ENCODE measurements at regions not wholly inside any gene's neighbourhood (a gene's known extent, or its start where the extent isn't known, plus 50 kb on each side); places are given as distances from the start of the nearest gene placed in this dataset.

GRCh38 chr7:125602441-125602840 is 672.8 kb upstream of the POT1 start:
- Histone ChIP-seq H3K36me3 (ENCODE audit: control insufficient read depth, insufficient read depth, low read length) (no peaks in the 10 kb centered on the region), H3K9me3 (ENCODE audit: control insufficient read depth, low read depth, low read length) (no peaks in the 10 kb centered on the region), H3K27ac (ENCODE audit: low read length) (no peak overlapping the region), H3K4me3 (ENCODE audit: low read length) (no peak overlapping the region), H3K4me1 (ENCODE audit: control insufficient read depth, insufficient read depth, low read length) (no peaks in the 10 kb centered on the region), H3K27me3 (ENCODE audit: control insufficient read depth, insufficient read depth, low read length) (no peaks in the 10 kb centered on the region)
- no CpG with 5 or more reads among the region's 1 CpG for WGBS (ENCODE audit: insufficient coverage, low lambda C conversion rate)
- no peak for DNase-seq

GRCh38 chr7:125599387-125599786 is 669.8 kb upstream of the POT1 start:
- WGBS (ENCODE audit: insufficient coverage, low lambda C conversion rate) = 60% methylated on average over 1 of the region's 3 CpGs
- H3K4me1 ChIP-seq (ENCODE audit: control insufficient read depth, insufficient read depth, low read length) = no peaks in the 10 kb centered on the region

GRCh38 chr7:125592331-125592730 is 662.7 kb upstream of the POT1 start:
- Histone ChIP-seq H3K4me1 (ENCODE audit: control insufficient read depth, insufficient read depth, low read length) (no peaks in the 10 kb centered on the region), H3K36me3 (ENCODE audit: control insufficient read depth, insufficient read depth, low read length) (no peaks in the 10 kb centered on the region), H3K27me3 (ENCODE audit: control insufficient read depth, insufficient read depth, low read length) (no peaks in the 10 kb centered on the region), H3K27ac (ENCODE audit: low read length) (no peak overlapping the region), H3K4me3 (ENCODE audit: low read length) (no peak overlapping the region), H3K9me3 (ENCODE audit: control insufficient read depth, low read depth, low read length) (no peaks in the 10 kb centered on the region)
- no peak for DNase-seq
- 83% methylated on average over 1 of the region's 6 CpGs for WGBS (ENCODE audit: insufficient coverage, low lambda C conversion rate)

More at GRCh38 chr7:125599387-125599786, 669.8 kb upstream of the POT1 start:
- H3K9me3 ChIP-seq (ENCODE audit: control insufficient read depth, low read depth, low read length) = no peaks in the 10 kb centered on the region
- no peak overlapping the region for H3K27ac ChIP-seq (ENCODE audit: low read length)
- H3K27me3 ChIP-seq (ENCODE audit: control insufficient read depth, insufficient read depth, low read length) = no peaks in the 10 kb centered on the region
- no peak for DNase-seq
- H3K4me3 ChIP-seq (ENCODE audit: low read length) = no peak overlapping the region
- H3K36me3 ChIP-seq (ENCODE audit: control insufficient read depth, insufficient read depth, low read length) = no peaks in the 10 kb centered on the region

- H3K9me3 ChIP-seq (ENCODE audit: control insufficient read depth, low read depth, low read length) = no peaks in the 10 kb centered on the region
- H3K36me3 ChIP-seq (ENCODE audit: control insufficient read depth, insufficient read depth, low read length) = no peaks in the 10 kb centered on the region
- no peak overlapping the region for H3K4me3 ChIP-seq (ENCODE audit: low read length)
- H3K27ac ChIP-seq (ENCODE audit: low read length) = no peak overlapping the region
- H3K4me1 ChIP-seq (ENCODE audit: control insufficient read depth, insufficient read depth, low read length) = no peaks in the 10 kb centered on the region
- 19% methylated on average over 3 of the region's 4 CpGs for WGBS (ENCODE audit: insufficient coverage, low lambda C conversion rate)
- no peak for DNase-seq
- no peaks in the 10 kb centered on the region for H3K27me3 ChIP-seq (ENCODE audit: control insufficient read depth, insufficient read depth, low read length)
Measured at GRCh38 chr7:125573126-125573525, 643.5 kb upstream of the POT1 start.

- H3K27me3 ChIP-seq (ENCODE audit: control insufficient read depth, insufficient read depth, low read length) = no peaks in the 10 kb centered on the region
- H3K4me3 ChIP-seq (ENCODE audit: low read length) = no peak overlapping the region
- 100% methylated on average over 1 of the region's 1 CpG for WGBS (ENCODE audit: insufficient coverage, low lambda C conversion rate)
- H3K4me1 ChIP-seq (ENCODE audit: control insufficient read depth, insufficient read depth, low read length) = no peaks in the 10 kb centered on the region
- H3K27ac ChIP-seq (ENCODE audit: low read length) = no peak overlapping the region
- no peak for DNase-seq
- no peaks in the 10 kb centered on the region for H3K36me3 ChIP-seq (ENCODE audit: control insufficient read depth, insufficient read depth, low read length)
- H3K9me3 ChIP-seq (ENCODE audit: control insufficient read depth, low read depth, low read length) = no peaks in the 10 kb centered on the region
Measured at GRCh38 chr7:125572414-125572813, 642.8 kb upstream of the POT1 start.

GRCh38 chr7:125568799-125569198 is 639.2 kb upstream of the POT1 start:
- Histone ChIP-seq H3K9me3 (ENCODE audit: control insufficient read depth, low read depth, low read length) (no peaks in the 10 kb centered on the region), H3K4me3 (ENCODE audit: low read length) (no peak overlapping the region), H3K27ac (ENCODE audit: low read length) (no peak overlapping the region), H3K36me3 (ENCODE audit: control insufficient read depth, insufficient read depth, low read length) (no peaks in the 10 kb centered on the region), H3K4me1 (ENCODE audit: control insufficient read depth, insufficient read depth, low read length) (no peaks in the 10 kb centered on the region), H3K27me3 (ENCODE audit: control insufficient read depth, insufficient read depth, low read length) (no peaks in the 10 kb centered on the region)
- WGBS (ENCODE audit: insufficient coverage, low lambda C conversion rate) = 96% methylated on average over 2 of the region's 4 CpGs
- no peak for DNase-seq

GRCh38 chr7:125567686-125568085 is 638.1 kb upstream of the POT1 start:
- Histone ChIP-seq H3K36me3 (ENCODE audit: control insufficient read depth, insufficient read depth, low read length) (no peaks in the 10 kb centered on the region), H3K4me3 (ENCODE audit: low read length) (no peak overlapping the region), H3K9me3 (ENCODE audit: control insufficient read depth, low read depth, low read length) (no peaks in the 10 kb centered on the region), H3K27me3 (ENCODE audit: control insufficient read depth, insufficient read depth, low read length) (no peaks in the 10 kb centered on the region), H3K4me1 (ENCODE audit: control insufficient read depth, insufficient read depth, low read length) (no peaks in the 10 kb centered on the region), H3K27ac (ENCODE audit: low read length) (no peak overlapping the region)
- WGBS (ENCODE audit: insufficient coverage, low lambda C conversion rate) = no CpG with 5 or more reads among the region's 2 CpGs
- no peak for DNase-seq

- Histone ChIP-seq H3K27ac (ENCODE audit: low read length) (no peak overlapping the region), H3K27me3 (ENCODE audit: control insufficient read depth, insufficient read depth, low read length) (no peaks in the 10 kb centered on the region), H3K4me3 (ENCODE audit: low read length) (no peak overlapping the region), H3K36me3 (ENCODE audit: control insufficient read depth, insufficient read depth, low read length) (no peaks in the 10 kb centered on the region), H3K4me1 (ENCODE audit: control insufficient read depth, insufficient read depth, low read length) (no peaks in the 10 kb centered on the region), H3K9me3 (ENCODE audit: control insufficient read depth, low read depth, low read length) (no peaks in the 10 kb centered on the region)
- DNase-seq = no peak
- no CpG with 5 or more reads among the region's 12 CpGs for WGBS (ENCODE audit: insufficient coverage, low lambda C conversion rate)
Measured at GRCh38 chr7:125563964-125564529, 634.4 kb upstream of the POT1 start.

- DNase-seq = no peak
- no peaks in the 10 kb centered on the region for H3K27me3 ChIP-seq (ENCODE audit: control insufficient read depth, insufficient read depth, low read length)
- no peak overlapping the region for H3K27ac ChIP-seq (ENCODE audit: low read length)
- no peaks in the 10 kb centered on the region for H3K36me3 ChIP-seq (ENCODE audit: control insufficient read depth, insufficient read depth, low read length)
- no peaks in the 10 kb centered on the region for H3K4me1 ChIP-seq (ENCODE audit: control insufficient read depth, insufficient read depth, low read length)
- no CpG with 5 or more reads among the region's 9 CpGs for WGBS (ENCODE audit: insufficient coverage, low lambda C conversion rate)
- no peak overlapping the region for H3K4me3 ChIP-seq (ENCODE audit: low read length)
- no peaks in the 10 kb centered on the region for H3K9me3 ChIP-seq (ENCODE audit: control insufficient read depth, low read depth, low read length)
Measured at GRCh38 chr7:125563557-125563956, 633.9 kb upstream of the POT1 start.

GRCh38 chr7:125561006-125561405 is 631.4 kb upstream of the POT1 start:
- Histone ChIP-seq H3K4me1 (ENCODE audit: control insufficient read depth, insufficient read depth, low read length) (no peaks in the 10 kb centered on the region), H3K9me3 (ENCODE audit: control insufficient read depth, low read depth, low read length) (no peaks in the 10 kb centered on the region), H3K27me3 (ENCODE audit: control insufficient read depth, insufficient read depth, low read length) (no peaks in the 10 kb centered on the region), H3K36me3 (ENCODE audit: control insufficient read depth, insufficient read depth, low read length) (no peaks in the 10 kb centered on the region), H3K4me3 (ENCODE audit: low read length) (no peak overlapping the region), H3K27ac (ENCODE audit: low read length) (no peak overlapping the region)
- WGBS (ENCODE audit: insufficient coverage, low lambda C conversion rate) = 72% methylated on average over 2 of the region's 3 CpGs
- DNase-seq = no peak

- Histone ChIP-seq H3K36me3 (ENCODE audit: control insufficient read depth, insufficient read depth, low read length) (no peaks in the 10 kb centered on the region), H3K27ac (ENCODE audit: low read length) (no peak overlapping the region), H3K4me1 (ENCODE audit: control insufficient read depth, insufficient read depth, low read length) (no peaks in the 10 kb centered on the region), H3K27me3 (ENCODE audit: control insufficient read depth, insufficient read depth, low read length) (no peaks in the 10 kb centered on the region), H3K4me3 (ENCODE audit: low read length) (no peak overlapping the region), H3K9me3 (ENCODE audit: control insufficient read depth, low read depth, low read length) (no peaks in the 10 kb centered on the region)
- 40% methylated on average over 1 of the region's 2 CpGs for WGBS (ENCODE audit: insufficient coverage, low lambda C conversion rate)
- DNase-seq = no peak
Measured at GRCh38 chr7:125559921-125560320, 630.3 kb upstream of the POT1 start.

All from large intestine (tissue), 3 donors.